ENCODE measurements at regions not wholly inside any gene's neighbourhood (a gene's known extent, or its start where the extent isn't known, plus 50 kb on each side); places are given as distances from the start of the nearest gene placed in this dataset.
"Not testable (repeated sequence)": the region's sequence is repeated elsewhere in the genome, so short reads cannot be mapped to it uniquely, and the experiment has no call there.

DNA sequence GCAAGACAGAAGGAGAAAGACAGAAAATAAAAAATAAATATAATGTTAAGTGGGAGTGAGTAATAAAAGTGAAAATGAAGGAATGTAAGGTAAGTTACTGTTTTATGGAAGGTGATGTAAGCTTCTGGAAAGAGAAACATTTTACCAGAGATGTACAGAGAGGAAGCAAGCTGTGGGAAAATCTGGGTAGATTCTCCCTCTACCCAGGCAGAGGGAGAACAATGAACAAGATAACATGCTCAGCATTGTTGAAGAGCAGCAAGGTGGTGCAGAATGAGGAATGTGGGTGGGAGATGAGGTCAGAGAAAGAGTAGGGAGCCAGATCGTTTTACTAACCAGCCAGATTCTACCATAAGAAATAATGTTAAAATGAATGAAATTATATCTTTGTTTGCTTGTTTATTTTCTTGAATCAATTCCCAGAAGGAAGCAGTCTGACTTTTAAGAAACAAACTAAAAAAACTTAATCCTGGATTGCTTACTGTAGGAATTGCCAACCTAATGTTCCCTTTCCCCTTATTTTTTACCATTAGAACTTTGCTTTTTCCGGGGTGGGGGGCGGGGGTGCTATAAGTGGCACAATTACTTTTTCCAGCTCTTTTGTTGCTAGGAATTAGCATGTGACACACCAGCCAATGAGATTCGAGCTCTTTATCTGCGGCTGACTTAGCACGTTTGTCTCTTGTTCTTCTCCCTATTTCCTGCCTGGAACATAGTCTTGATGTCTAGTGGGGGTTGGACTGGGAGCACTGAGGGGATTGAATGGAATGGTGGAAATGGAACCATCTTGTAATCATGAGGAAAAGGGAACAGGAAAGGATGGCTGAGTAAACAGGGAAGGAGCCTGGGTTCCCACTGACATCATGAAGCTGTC is 356.7 kb downstream of the TMEM167A start:
- Histone ChIP-seq H3K4me3 (ENCODE audit: low read depth, low read length) (no peak overlapping the region), H3K9me3 (no peaks in the 10 kb centered on the region), H3K36me3 (no peaks in the 10 kb centered on the region), H3K4me1 (no peaks in the 10 kb centered on the region; the same call in 1 of the 2 replicates), H3K27me3 (no peaks in the 10 kb centered on the region)
- no peak for DNase-seq
- TF ChIP-seq, protein P1, sequence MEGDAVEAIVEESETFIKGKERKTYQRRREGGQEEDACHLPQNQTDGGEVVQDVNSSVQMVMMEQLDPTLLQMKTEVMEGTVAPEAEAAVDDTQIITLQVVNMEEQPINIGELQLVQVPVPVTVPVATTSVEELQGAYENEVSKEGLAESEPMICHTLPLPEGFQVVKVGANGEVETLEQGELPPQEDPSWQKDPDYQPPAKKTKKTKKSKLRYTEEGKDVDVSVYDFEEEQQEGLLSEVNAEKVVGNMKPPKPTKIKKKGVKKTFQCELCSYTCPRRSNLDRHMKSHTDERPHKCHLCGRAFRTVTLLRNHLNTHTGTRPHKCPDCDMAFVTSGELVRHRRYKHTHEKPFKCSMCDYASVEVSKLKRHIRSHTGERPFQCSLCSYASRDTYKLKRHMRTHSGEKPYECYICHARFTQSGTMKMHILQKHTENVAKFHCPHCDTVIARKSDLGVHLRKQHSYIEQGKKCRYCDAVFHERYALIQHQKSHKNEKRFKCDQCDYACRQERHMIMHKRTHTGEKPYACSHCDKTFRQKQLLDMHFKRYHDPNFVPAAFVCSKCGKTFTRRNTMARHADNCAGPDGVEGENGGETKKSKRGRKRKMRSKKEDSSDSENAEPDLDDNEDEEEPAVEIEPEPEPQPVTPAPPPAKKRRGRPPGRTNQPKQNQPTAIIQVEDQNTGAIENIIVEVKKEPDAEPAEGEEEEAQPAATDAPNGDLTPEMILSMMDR (IDR thresholded peaks at IDR 0.05; ENCODE audit: low read depth, low read length) = no peak

DNA sequence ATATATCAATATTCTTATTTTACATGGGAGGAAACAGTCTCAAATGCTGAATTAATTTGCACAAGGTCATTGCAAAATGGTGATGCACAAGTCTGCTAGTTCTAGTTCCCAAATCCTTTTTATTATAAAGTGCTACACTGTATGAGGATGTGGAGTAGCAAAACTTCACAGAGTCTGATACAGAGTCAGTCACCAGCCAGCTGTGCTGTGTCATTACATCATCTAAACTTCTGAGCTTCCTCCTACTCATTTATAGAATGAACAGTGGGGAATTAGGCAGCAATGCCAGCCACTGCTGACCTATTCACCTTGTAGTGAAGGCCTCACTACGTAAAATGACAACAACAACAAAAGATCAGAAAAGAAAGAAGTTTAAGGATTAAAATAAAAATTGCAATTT is 357.8 kb downstream of the TMEM167A start:
- TF ChIP-seq, protein P1 (IDR thresholded peaks at IDR 0.05; ENCODE audit: low read depth, low read length) = no peak
- H3K9me3 ChIP-seq = no peaks in the 10 kb centered on the region
- DNase-seq = no peak

DNA sequence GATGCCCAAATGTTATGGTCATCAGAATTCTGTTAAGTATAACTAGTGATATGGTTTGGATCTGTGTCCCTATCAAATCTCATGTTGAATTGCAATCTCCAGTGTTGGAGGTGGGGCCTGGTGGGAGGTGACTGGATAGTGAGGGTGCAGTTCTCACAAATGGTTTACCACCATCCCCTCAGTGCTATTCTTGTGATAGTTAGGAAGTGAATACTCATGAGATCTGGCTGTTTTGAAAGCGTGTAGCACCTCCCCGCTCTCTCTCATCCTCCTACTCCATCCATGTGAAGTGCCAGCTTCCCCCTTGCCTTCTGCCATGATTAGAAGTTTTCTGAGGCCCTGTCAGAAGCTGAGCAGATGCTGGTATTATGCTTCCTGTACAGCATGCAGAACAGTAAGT is 359.5 kb downstream of the TMEM167A start:
- no peaks in the 10 kb centered on the region for H3K9me3 ChIP-seq
- no peaks in the 10 kb centered on the region for H3K27me3 ChIP-seq
- H3K36me3 ChIP-seq = no peaks in the 10 kb centered on the region
- DNase-seq = no peak
- no peak overlapping the region for H3K4me3 ChIP-seq (ENCODE audit: low read depth, low read length)
- H3K4me1 ChIP-seq = no peaks in the 10 kb centered on the region; the same call in 1 of the 2 replicates
- TF ChIP-seq, protein P1 (IDR thresholded peaks at IDR 0.05; ENCODE audit: low read depth, low read length) = no peak

More for the DNA sequence above, 357.8 kb downstream of the TMEM167A start:
- Histone ChIP-seq H3K27me3 (no peaks in the 10 kb centered on the region), H3K4me3 (ENCODE audit: low read depth, low read length) (no peak overlapping the region), H3K36me3 (no peaks in the 10 kb centered on the region), H3K4me1 (no peaks in the 10 kb centered on the region; the same call in 1 of the 2 replicates)

DNA sequence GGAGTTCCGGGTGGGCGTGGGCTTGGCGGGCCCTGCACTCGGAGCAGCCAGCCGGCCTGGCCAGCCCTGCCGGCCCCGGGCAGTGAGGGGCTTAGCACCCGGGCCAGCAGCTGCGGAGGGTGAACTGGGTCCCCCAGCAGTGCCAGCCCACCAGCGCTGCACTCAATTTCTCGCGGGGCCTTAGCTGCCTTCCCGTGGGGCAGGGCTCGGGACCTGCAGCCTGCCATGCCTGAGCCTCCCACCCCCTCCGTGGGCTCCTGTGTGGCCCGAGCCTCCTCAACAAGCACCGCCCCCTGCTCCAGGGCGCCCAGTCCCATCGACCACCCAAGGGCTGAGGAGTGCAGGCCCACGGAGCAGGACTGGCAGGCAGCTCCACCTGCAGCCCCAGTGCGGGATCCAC is 362.5 kb downstream of the TMEM167A start:
- not testable (repeated sequence) for DNase-seq; H3K4me1 ChIP-seq; H3K36me3 ChIP-seq; H3K4me3 ChIP-seq (ENCODE audit: low read depth, low read length); H3K9me3 ChIP-seq; H3K27me3 ChIP-seq

DNA sequence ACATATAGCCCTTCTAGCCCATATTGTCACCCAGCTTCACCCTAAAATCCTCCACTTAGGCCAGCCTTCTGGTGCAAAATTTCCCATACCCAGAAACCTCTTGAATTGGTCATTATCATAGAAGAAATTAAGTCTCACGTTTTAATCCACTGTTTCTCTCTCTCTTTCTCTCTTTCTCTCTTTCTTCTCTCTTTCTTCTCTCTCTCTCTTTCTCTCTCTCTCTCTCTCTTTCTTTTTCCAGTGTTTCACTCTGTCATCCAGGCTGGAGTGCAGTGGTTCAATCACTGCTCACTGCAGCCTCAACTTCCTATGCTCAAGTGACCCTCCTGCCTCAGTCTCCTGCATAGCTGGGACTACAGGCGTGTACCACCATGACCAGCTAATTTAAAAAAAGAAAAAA is 363.4 kb downstream of the TMEM167A start:
- Histone ChIP-seq H3K27me3 (no peaks in the 10 kb centered on the region), H3K36me3 (no peaks in the 10 kb centered on the region), H3K4me3 (ENCODE audit: low read depth, low read length) (no peak overlapping the region), H3K4me1 (no peaks in the 10 kb centered on the region), H3K9me3 (no peaks in the 10 kb centered on the region)
- no peak for DNase-seq
- TF ChIP-seq, protein P1 (IDR thresholded peaks at IDR 0.05; ENCODE audit: low read depth, low read length) = no peak

DNA sequence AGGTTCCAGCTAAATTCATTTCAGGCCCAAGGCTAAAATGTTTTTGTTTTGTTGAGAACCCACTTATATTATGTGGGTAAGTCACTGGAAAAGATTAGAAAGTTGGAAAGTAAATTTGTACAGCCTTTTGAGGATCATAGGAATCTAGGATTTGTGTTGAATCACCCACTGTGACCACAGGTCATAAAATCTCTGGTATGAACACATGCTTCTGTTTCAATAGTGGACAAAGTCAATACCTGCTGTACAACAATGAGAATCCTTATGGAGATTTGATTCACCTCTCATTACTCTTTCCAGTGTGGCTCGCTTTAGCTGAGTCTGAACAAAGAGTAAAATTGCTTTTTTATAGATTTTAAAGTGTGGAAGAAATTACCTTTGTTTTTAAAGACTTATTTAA is 369.5 kb downstream of the TMEM167A start:
- TF ChIP-seq, protein P1 (IDR thresholded peaks at IDR 0.05; ENCODE audit: low read depth, low read length) = no peak
- no peaks in the 10 kb centered on the region for H3K4me1 ChIP-seq
- no peak for DNase-seq
- no peaks in the 10 kb centered on the region for H3K9me3 ChIP-seq
- no peak overlapping the region for H3K4me3 ChIP-seq (ENCODE audit: low read depth, low read length)
- H3K36me3 ChIP-seq = no peaks in the 10 kb centered on the region
- H3K27me3 ChIP-seq = no peaks in the 10 kb centered on the region

All from BE2C (cell line).